ENCODE measurements at regions not wholly inside any gene's neighbourhood (a gene's known extent, or its start where the extent isn't known, plus 50 kb on each side); places are given as distances from the start of the nearest gene placed in this dataset.

GRCh38 chr5:68048516-68048915, 167.0 kb upstream of the PIK3R1 start:
- TF ChIP-seq CTCF (IDR thresholded peaks at IDR 0.05): no peak
- no peak for TF ChIP-seq YY1 (IDR thresholded peaks at IDR 0.05; ENCODE audit: low read depth)
- TF ChIP-seq NRF1 (IDR thresholded peaks at IDR 0.05; ENCODE audit: low read depth, low read length): no peak
- TF ChIP-seq PBX3 (IDR thresholded peaks at IDR 0.05): no peak
- no peak for TF ChIP-seq RCOR1 (IDR thresholded peaks at IDR 0.05; ENCODE audit: low read length)
- no peak for TF ChIP-seq MAX (IDR thresholded peaks at IDR 0.05; ENCODE audit: low read depth)
- no peak for TF ChIP-seq SIN3A (IDR thresholded peaks at IDR 0.05; ENCODE audit: borderline replicate concordance, low read depth, low read length)
- TF ChIP-seq NFIC (IDR thresholded peaks at IDR 0.05; ENCODE audit: borderline replicate concordance): no peak
- no peak for TF ChIP-seq IRF3 (IDR thresholded peaks at IDR 0.05; ENCODE audit: low read depth, low read length)
- TF ChIP-seq JUND (IDR thresholded peaks at IDR 0.05): no peak
- TF ChIP-seq MXI1 (IDR thresholded peaks at IDR 0.05; ENCODE audit: low read depth, low read length): no peak
